ENCODE measurements at regions not wholly inside any gene's neighbourhood (a gene's known extent, or its start where the extent isn't known, plus 50 kb on each side); places are given as distances from the start of the nearest gene placed in this dataset.

DNA sequence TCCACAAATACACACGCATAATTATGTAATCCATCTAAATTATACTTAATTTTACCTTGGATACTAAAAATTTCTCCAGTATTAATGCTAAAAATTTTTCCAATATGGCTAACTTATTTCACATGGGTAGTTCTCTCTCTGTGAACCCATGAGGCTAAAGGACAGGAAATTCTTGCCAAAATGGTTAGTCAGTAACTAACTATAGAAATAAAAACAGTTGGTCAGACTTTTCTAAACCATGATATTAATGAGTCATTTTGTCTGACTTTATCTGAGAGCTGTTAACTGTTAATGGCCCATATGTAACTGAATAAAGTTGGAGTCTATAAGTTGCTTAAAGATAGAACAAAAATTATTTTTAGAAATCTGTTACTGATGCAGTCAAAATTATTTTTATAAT, 549.4 kb downstream of the TLL1 start:
- TF ChIP-seq, protein P1, sequence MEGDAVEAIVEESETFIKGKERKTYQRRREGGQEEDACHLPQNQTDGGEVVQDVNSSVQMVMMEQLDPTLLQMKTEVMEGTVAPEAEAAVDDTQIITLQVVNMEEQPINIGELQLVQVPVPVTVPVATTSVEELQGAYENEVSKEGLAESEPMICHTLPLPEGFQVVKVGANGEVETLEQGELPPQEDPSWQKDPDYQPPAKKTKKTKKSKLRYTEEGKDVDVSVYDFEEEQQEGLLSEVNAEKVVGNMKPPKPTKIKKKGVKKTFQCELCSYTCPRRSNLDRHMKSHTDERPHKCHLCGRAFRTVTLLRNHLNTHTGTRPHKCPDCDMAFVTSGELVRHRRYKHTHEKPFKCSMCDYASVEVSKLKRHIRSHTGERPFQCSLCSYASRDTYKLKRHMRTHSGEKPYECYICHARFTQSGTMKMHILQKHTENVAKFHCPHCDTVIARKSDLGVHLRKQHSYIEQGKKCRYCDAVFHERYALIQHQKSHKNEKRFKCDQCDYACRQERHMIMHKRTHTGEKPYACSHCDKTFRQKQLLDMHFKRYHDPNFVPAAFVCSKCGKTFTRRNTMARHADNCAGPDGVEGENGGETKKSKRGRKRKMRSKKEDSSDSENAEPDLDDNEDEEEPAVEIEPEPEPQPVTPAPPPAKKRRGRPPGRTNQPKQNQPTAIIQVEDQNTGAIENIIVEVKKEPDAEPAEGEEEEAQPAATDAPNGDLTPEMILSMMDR (IDR thresholded peaks at IDR 0.05): no peak
- TF ChIP-seq POLR2A (IDR thresholded peaks at IDR 0.05; ENCODE audit: low read depth): no peak

All from esophagus muscularis mucosa (tissue), 3 donors.